ENCODE measurements at regions not wholly inside any gene's neighbourhood (a gene's known extent, or its start where the extent isn't known, plus 50 kb on each side); places are given as distances from the start of the nearest gene placed in this dataset.

DNA sequence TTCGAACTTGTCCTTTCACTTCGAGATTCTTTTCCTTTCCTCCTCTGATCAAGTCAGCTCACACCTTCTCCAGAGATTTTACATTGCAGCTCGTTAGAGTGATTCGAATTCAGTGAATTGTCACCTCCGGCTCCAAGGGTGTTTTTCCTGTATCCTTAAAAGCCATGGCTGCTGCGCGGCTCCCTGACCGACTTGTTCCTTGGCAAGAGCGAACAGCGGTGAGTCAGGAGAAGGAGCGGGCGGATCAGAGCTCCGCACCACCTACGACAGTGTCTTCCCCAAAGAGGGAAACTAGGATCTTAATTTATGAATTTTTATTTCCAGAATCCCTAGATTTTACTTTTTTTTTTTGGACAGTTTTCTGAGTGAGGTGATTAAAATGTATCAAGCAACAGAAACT, 204.4 kb upstream of the ADGRL2 start:
- Histone ChIP-seq H2BK15ac (ENCODE audit: low read depth, poor library complexity, severe bottlenecking) (no peak overlapping the region), H2BK120ac (ENCODE audit: low read depth, low read length) (no peak overlapping the region), H3K4me2 (ENCODE audit: low read length, poor library complexity, severe bottlenecking) (no peak overlapping the region), H3K4me1 (ENCODE audit: control insufficient read depth, insufficient read depth, low read depth, low read length) (peaks cover 2% of the 10 kb centered on the region), H3K79me1 (replicated peaks; ENCODE audit: low read length, poor library complexity, severe bottlenecking) (no peaks in the 10 kb centered on the region), H3K9ac (ENCODE audit: low read length) (no peak overlapping the region), H3K27me3 (ENCODE audit: control insufficient read depth in 1 of 2, insufficient read depth in 1 of 2, low read length in 2 of 2) (no peaks in the 10 kb centered on the region), H2AFZ (ENCODE audit: low read depth, low read length) (no peak overlapping the region), H3K27ac (ENCODE audit: low read length, poor library complexity, severe bottlenecking) (no peak overlapping the region), H4K91ac (ENCODE audit: low read length) (no peak overlapping the region), H2BK12ac (ENCODE audit: low read length in 2 of 2) (no peak overlapping the region), H3K14ac (ENCODE audit: low read length in 2 of 2) (no peak overlapping the region), H4K8ac (ENCODE audit: low read length) (no peak overlapping the region), H3K23ac (ENCODE audit: low read length in 2 of 2) (no peak overlapping the region), H3K9me3 (ENCODE audit: control insufficient read depth, low read length) (peaks cover 3% of the 10 kb centered on the region), H3K18ac (ENCODE audit: low read depth in 1 of 2, low read length in 2 of 2) (no peak overlapping the region), H2AK5ac (ENCODE audit: low read length, severe bottlenecking) (no peak overlapping the region), H3K36me3 (ENCODE audit: control insufficient read depth in 1 of 2, insufficient read depth in 2 of 2, low read depth in 1 of 2, low read length in 2 of 2) (no peaks in the 10 kb centered on the region), H3K4me3 (ENCODE audit: insufficient read depth in 1 of 2, low read depth in 1 of 2, low read length in 2 of 2) (no peak overlapping the region), H2BK5ac (ENCODE audit: low read depth, low read length, poor library complexity, severe bottlenecking) (no peak overlapping the region), H3K4ac (ENCODE audit: low read depth in 1 of 2, low read length in 2 of 2) (no peak overlapping the region)
- no peak for DNase-seq
- 76% methylated on average over 9 of the region's 14 CpGs for WGBS

GRCh38 chr1:81594206-81594605, 206.5 kb upstream of the ADGRL2 start:
- H3K9me3 ChIP-seq (ENCODE audit: control insufficient read depth, low read length) = peaks cover 3% of the 10 kb centered on the region
- no peak overlapping the region for H2BK5ac ChIP-seq (ENCODE audit: low read depth, low read length, poor library complexity, severe bottlenecking)
- H4K91ac ChIP-seq (ENCODE audit: low read length) = no peak overlapping the region
- H3K4me2 ChIP-seq (ENCODE audit: low read length, poor library complexity, severe bottlenecking) = no peak overlapping the region
- H2BK15ac ChIP-seq (ENCODE audit: low read depth, poor library complexity, severe bottlenecking) = no peak overlapping the region
- H3K9ac ChIP-seq (ENCODE audit: low read length) = no peak overlapping the region
- no peak overlapping the region for H3K23ac ChIP-seq (ENCODE audit: low read length in 2 of 2)
- no peak overlapping the region for H3K14ac ChIP-seq (ENCODE audit: low read length in 2 of 2)
- H3K4ac ChIP-seq (ENCODE audit: low read depth in 1 of 2, low read length in 2 of 2) = no peak overlapping the region
- no peak overlapping the region for H4K8ac ChIP-seq (ENCODE audit: low read length)
- H3K4me1 ChIP-seq (ENCODE audit: control insufficient read depth, insufficient read depth, low read depth, low read length) = no peaks in the 10 kb centered on the region
- H3K79me1 ChIP-seq (replicated peaks; ENCODE audit: low read length, poor library complexity, severe bottlenecking) = no peaks in the 10 kb centered on the region
- DNase-seq = no peak
- no peak overlapping the region for H2AFZ ChIP-seq (ENCODE audit: low read depth, low read length)
- H3K36me3 ChIP-seq (ENCODE audit: control insufficient read depth in 1 of 2, insufficient read depth in 2 of 2, low read depth in 1 of 2, low read length in 2 of 2) = no peaks in the 10 kb centered on the region
- no peak overlapping the region for H3K18ac ChIP-seq (ENCODE audit: low read depth in 1 of 2, low read length in 2 of 2)
- H2AK5ac ChIP-seq (ENCODE audit: low read length, severe bottlenecking) = no peak overlapping the region
- no peak overlapping the region for H2BK120ac ChIP-seq (ENCODE audit: low read depth, low read length)
- no peak overlapping the region for H3K27ac ChIP-seq (ENCODE audit: low read length, poor library complexity, severe bottlenecking)
- no CpG with 5 or more reads among the region's 1 CpG for WGBS
- no peak overlapping the region for H2BK12ac ChIP-seq (ENCODE audit: low read length in 2 of 2)
- no peak overlapping the region for H3K4me3 ChIP-seq (ENCODE audit: insufficient read depth in 1 of 2, low read depth in 1 of 2, low read length in 2 of 2)
- no peaks in the 10 kb centered on the region for H3K27me3 ChIP-seq (ENCODE audit: control insufficient read depth in 1 of 2, insufficient read depth in 1 of 2, low read length in 2 of 2)

DNA sequence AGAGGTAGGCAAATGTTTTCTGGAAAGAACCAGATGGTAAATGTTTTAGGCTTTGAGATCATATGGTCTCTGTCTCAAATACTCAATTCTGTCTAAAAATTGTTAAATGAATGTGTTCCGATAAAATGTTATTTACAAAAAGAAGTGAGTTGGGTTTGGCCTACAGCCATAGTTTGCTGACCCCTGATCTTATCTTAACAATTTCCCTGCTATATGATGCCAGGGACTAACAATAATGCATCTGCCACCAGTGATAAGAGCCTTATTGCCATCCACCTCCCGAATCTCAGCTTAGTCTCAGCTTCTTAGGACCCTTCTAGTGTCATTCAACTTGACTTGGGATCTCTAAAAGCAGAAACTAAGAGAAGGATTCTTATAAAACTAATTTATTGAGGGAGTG, 208.5 kb upstream of the ADGRL2 start:
- Histone ChIP-seq H2BK15ac (ENCODE audit: low read depth, poor library complexity, severe bottlenecking) (no peak overlapping the region), H2BK12ac (ENCODE audit: low read length in 2 of 2) (no peak overlapping the region), H2AK5ac (ENCODE audit: low read length, severe bottlenecking) (no peak overlapping the region), H4K8ac (ENCODE audit: low read length) (no peak overlapping the region), H3K23ac (ENCODE audit: low read length in 2 of 2) (no peak overlapping the region), H2BK5ac (ENCODE audit: low read depth, low read length, poor library complexity, severe bottlenecking) (no peak overlapping the region), H2BK120ac (ENCODE audit: low read depth, low read length) (no peak overlapping the region), H3K18ac (ENCODE audit: low read depth in 1 of 2, low read length in 2 of 2) (no peak overlapping the region), H2AFZ (ENCODE audit: low read depth, low read length) (no peak overlapping the region), H3K4me1 (ENCODE audit: control insufficient read depth, insufficient read depth, low read depth, low read length) (no peaks in the 10 kb centered on the region), H3K27ac (ENCODE audit: low read length, poor library complexity, severe bottlenecking) (no peak overlapping the region), H3K79me1 (replicated peaks; ENCODE audit: low read length, poor library complexity, severe bottlenecking) (no peaks in the 10 kb centered on the region), H3K9me3 (ENCODE audit: control insufficient read depth, low read length) (peaks cover 3% of the 10 kb centered on the region), H3K27me3 (ENCODE audit: control insufficient read depth in 1 of 2, insufficient read depth in 1 of 2, low read length in 2 of 2) (no peaks in the 10 kb centered on the region), H3K9ac (ENCODE audit: low read length) (no peak overlapping the region), H3K36me3 (ENCODE audit: control insufficient read depth in 1 of 2, insufficient read depth in 2 of 2, low read depth in 1 of 2, low read length in 2 of 2) (no peaks in the 10 kb centered on the region), H4K91ac (ENCODE audit: low read length) (no peak overlapping the region), H3K4ac (ENCODE audit: low read depth in 1 of 2, low read length in 2 of 2) (no peak overlapping the region), H3K4me3 (ENCODE audit: insufficient read depth in 1 of 2, low read depth in 1 of 2, low read length in 2 of 2) (no peak overlapping the region), H3K14ac (ENCODE audit: low read length in 2 of 2) (no peak overlapping the region), H3K4me2 (ENCODE audit: low read length, poor library complexity, severe bottlenecking) (no peak overlapping the region)
- DNase-seq = no peak
- WGBS = no CpG with 5 or more reads among the region's 2 CpGs

GRCh38 chr1:81590171-81590570, 210.6 kb upstream of the ADGRL2 start:
- WGBS = 94% methylated on average over 5 of the region's 5 CpGs
- Histone ChIP-seq H3K4me3 (ENCODE audit: insufficient read depth in 1 of 2, low read depth in 1 of 2, low read length in 2 of 2) (no peak overlapping the region), H4K8ac (ENCODE audit: low read length) (no peak overlapping the region), H4K91ac (ENCODE audit: low read length) (no peak overlapping the region), H2AFZ (ENCODE audit: low read depth, low read length) (no peak overlapping the region), H3K4me1 (ENCODE audit: control insufficient read depth, insufficient read depth, low read depth, low read length) (no peaks in the 10 kb centered on the region), H3K9me3 (ENCODE audit: control insufficient read depth, low read length) (peaks cover 3% of the 10 kb centered on the region), H3K4me2 (ENCODE audit: low read length, poor library complexity, severe bottlenecking) (no peak overlapping the region), H3K18ac (ENCODE audit: low read depth in 1 of 2, low read length in 2 of 2) (no peak overlapping the region), H3K27ac (ENCODE audit: low read length, poor library complexity, severe bottlenecking) (no peak overlapping the region), H3K79me1 (replicated peaks; ENCODE audit: low read length, poor library complexity, severe bottlenecking) (no peaks in the 10 kb centered on the region), H3K27me3 (ENCODE audit: control insufficient read depth in 1 of 2, insufficient read depth in 1 of 2, low read length in 2 of 2) (no peaks in the 10 kb centered on the region), H2BK5ac (ENCODE audit: low read depth, low read length, poor library complexity, severe bottlenecking) (no peak overlapping the region), H3K36me3 (ENCODE audit: control insufficient read depth in 1 of 2, insufficient read depth in 2 of 2, low read depth in 1 of 2, low read length in 2 of 2) (no peaks in the 10 kb centered on the region), H3K23ac (ENCODE audit: low read length in 2 of 2) (no peak overlapping the region), H3K14ac (ENCODE audit: low read length in 2 of 2) (no peak overlapping the region), H3K4ac (ENCODE audit: low read depth in 1 of 2, low read length in 2 of 2) (no peak overlapping the region), H3K9ac (ENCODE audit: low read length) (no peak overlapping the region), H2BK120ac (ENCODE audit: low read depth, low read length) (no peak overlapping the region), H2BK15ac (ENCODE audit: low read depth, poor library complexity, severe bottlenecking) (no peak overlapping the region), H2BK12ac (ENCODE audit: low read length in 2 of 2) (no peak overlapping the region), H2AK5ac (ENCODE audit: low read length, severe bottlenecking) (no peak overlapping the region)
- no peak for DNase-seq

Data from mesenchymal stem cell (in vitro differentiated cells and primary cell).